Lower leg skin (tissue), 3 donors: ENCODE measurements at regions not wholly inside any gene's neighbourhood (a gene's known extent, or its start where the extent isn't known, plus 50 kb on each side); places are given as distances from the start of the nearest gene placed in this dataset.

ENCODE experiments used
- POLR2A ChIP-seq, 2 donors: fragments of 450-650 bp; IDR thresholded peaks; one replicate each; pipeline ENCODE4 v1.6.1; 2016 to 2017; ENCODE audit warnings: antibody characterized with exemption in 2 of 2, mild to moderate bottlenecking in 1 of 2, moderate library complexity in 1 of 2
- TF ChIP-seq, protein P1 (sequence below), 3 donors: fragments of 450-650 bp; IDR thresholded peaks; one replicate each; pipeline ENCODE4 v1.5.1; 2016; ENCODE audit warnings: antibody characterized with exemption in 3 of 3, mild to moderate bottlenecking in 3 of 3, moderate library complexity in 2 of 3

GRCh38 chr10:4278186-4278585, 493.2 kb upstream of the KLF6 start:
- TF ChIP-seq, protein P1, sequence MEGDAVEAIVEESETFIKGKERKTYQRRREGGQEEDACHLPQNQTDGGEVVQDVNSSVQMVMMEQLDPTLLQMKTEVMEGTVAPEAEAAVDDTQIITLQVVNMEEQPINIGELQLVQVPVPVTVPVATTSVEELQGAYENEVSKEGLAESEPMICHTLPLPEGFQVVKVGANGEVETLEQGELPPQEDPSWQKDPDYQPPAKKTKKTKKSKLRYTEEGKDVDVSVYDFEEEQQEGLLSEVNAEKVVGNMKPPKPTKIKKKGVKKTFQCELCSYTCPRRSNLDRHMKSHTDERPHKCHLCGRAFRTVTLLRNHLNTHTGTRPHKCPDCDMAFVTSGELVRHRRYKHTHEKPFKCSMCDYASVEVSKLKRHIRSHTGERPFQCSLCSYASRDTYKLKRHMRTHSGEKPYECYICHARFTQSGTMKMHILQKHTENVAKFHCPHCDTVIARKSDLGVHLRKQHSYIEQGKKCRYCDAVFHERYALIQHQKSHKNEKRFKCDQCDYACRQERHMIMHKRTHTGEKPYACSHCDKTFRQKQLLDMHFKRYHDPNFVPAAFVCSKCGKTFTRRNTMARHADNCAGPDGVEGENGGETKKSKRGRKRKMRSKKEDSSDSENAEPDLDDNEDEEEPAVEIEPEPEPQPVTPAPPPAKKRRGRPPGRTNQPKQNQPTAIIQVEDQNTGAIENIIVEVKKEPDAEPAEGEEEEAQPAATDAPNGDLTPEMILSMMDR (IDR thresholded peaks at IDR 0.05): no peak
- no peak for TF ChIP-seq POLR2A (IDR thresholded peaks at IDR 0.05)
